ENCODE measurements at regions not wholly inside any gene's neighbourhood (a gene's known extent, or its start where the extent isn't known, plus 50 kb on each side); places are given as distances from the start of the nearest gene placed in this dataset.

GRCh38 chr11:134664447-134665187 lies 252.6 kb upstream of the B3GAT1 start:
- TF ChIP-seq CTCF (IDR thresholded peaks at IDR 0.05 in 2 of 3, conservative IDR thresholded peaks at IDR 0.05 in 1 of 3; ENCODE audit: insufficient read depth in 2 of 3, low read depth in 1 of 3, low read length in 3 of 3) (no peak), TCF7L2 (IDR thresholded peaks at IDR 0.05; ENCODE audit: low read depth, low read length) (no peak), DMBX1 (CRISPR knock-in tag; IDR thresholded peaks at IDR 0.05; ENCODE audit: borderline replicate concordance) (no peak), ZNF592 (IDR thresholded peaks at IDR 0.05) (no peak)
